ENCODE measurements at regions not wholly inside any gene's neighbourhood (a gene's known extent, or its start where the extent isn't known, plus 50 kb on each side); places are given as distances from the start of the nearest gene placed in this dataset.

- TF ChIP-seq CTCF (conservative IDR thresholded peaks at IDR 0.05) (no peak), ZFX (IDR thresholded peaks at IDR 0.05) (no peak)
These were observed 808.1 kb downstream of the EFNA5 start for GRCh38 chr5:106862450-106863193.
